Thoracic aorta (tissue), 2 donors: ENCODE measurements at regions not wholly inside any gene's neighbourhood (a gene's known extent, or its start where the extent isn't known, plus 50 kb on each side); places are given as distances from the start of the nearest gene placed in this dataset.

Source experiments
- ATAC-seq: fragments of 150-250 bp; one replicate; pipeline ENCODE4 v1.8.0; 2017; ENCODE audit warnings: low read depth; ENCODE audit not compliant: insufficient number of reproducible peaks, low FRiP score
- DNase-seq: peaks from one replicate; pipeline ENCODE4 v3.0.0-alpha.2; 2020; ENCODE audit warnings: low spot score
- H3K27ac ChIP-seq, 2 donors: fragments of 200-600 bp; sonication (generic); 1 replicate in 1 of 2; 2 replicates in 1 of 2; pipeline ENCODE4 v1.5.1; 2016; ENCODE audit warnings: mild to moderate bottlenecking in 2 of 2, moderate library complexity in 2 of 2
- H3K27me3 ChIP-seq: fragments of 200-600 bp; sonication (generic); replicated peaks from 2 replicates; pipeline ENCODE4 v1.6.0; 2016; ENCODE audit warnings: mild to moderate bottlenecking; ENCODE audit not compliant: insufficient read depth
- H3K36me3 ChIP-seq: fragments of 200-600 bp; sonication (generic); one replicate; pipeline ENCODE4 v1.5.1; 2016
- H3K4me1 ChIP-seq, 2 donors: fragments of 200-600 bp; sonication (generic); 1 replicate in 1 of 2; 2 replicates in 1 of 2; pipeline versions ENCODE4 v1.5.1 to v1.6.0; 2016; ENCODE audit warnings: low read depth in 2 of 2, mild to moderate bottlenecking in 1 of 2; ENCODE audit not compliant: control insufficient read depth in 1 of 2
- H3K4me3 ChIP-seq: fragments of 200-600 bp; sonication (generic); 2 replicates; pipeline ENCODE4 v1.5.1; 2016; ENCODE audit warnings: mild to moderate bottlenecking
- H3K9me3 ChIP-seq: fragments of 200-600 bp; sonication (generic); 2 replicates; pipeline ENCODE4 v1.5.1; 2016
- TF ChIP-seq, protein P1 (sequence below): fragments of 200-600 bp; sonication (generic); IDR thresholded peaks from one replicate; pipeline ENCODE4 v1.5.1; 2019; ENCODE audit warnings: antibody characterized with exemption

DNA sequence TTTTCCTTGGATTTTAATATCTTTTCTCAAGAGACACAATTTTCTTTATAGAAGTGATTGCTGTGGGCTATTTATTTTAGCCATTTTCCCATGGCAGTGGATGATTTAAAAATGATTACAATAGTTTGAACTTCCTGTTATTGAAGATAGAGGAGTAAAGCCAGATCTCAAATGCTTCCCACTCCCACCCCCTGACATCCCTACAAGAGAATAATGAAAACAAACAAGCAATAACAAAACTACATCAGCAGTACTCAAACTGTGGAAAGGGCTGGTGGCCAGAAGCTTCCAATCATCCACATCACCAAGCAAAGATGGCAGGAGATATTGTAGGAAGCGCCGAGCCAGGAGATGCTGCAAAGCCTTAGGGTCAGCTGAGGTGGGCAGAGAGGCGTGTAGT lies 831.1 kb upstream of the NR2F2 start:
- H3K27me3 ChIP-seq: no peaks in the 10 kb centered on the region

DNA sequence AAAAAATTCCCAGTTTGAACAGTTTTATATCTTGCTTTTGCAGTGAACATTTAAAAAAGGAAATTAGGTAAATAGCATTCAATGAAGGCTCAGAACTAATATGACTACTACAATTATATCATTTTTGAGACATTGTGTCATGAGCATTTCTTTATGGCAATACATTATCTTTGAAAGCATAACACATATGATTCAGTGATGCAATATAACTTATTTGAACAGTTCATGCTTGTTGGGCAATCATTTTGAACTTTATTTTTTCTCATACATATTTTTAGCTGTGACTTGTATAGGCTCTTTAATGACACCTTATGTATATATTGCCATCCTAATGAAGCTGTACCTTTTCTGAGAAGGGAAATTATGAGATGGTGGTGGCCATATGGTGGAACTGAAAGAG lies 828.6 kb upstream of the NR2F2 start:
- TF ChIP-seq, protein P1, sequence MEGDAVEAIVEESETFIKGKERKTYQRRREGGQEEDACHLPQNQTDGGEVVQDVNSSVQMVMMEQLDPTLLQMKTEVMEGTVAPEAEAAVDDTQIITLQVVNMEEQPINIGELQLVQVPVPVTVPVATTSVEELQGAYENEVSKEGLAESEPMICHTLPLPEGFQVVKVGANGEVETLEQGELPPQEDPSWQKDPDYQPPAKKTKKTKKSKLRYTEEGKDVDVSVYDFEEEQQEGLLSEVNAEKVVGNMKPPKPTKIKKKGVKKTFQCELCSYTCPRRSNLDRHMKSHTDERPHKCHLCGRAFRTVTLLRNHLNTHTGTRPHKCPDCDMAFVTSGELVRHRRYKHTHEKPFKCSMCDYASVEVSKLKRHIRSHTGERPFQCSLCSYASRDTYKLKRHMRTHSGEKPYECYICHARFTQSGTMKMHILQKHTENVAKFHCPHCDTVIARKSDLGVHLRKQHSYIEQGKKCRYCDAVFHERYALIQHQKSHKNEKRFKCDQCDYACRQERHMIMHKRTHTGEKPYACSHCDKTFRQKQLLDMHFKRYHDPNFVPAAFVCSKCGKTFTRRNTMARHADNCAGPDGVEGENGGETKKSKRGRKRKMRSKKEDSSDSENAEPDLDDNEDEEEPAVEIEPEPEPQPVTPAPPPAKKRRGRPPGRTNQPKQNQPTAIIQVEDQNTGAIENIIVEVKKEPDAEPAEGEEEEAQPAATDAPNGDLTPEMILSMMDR: no peak
- DNase-seq: no peak
- H3K36me3 ChIP-seq: no peaks in the 10 kb centered on the region
- peaks cover 0 to 16% of the 10 kb centered on the region in 2 donors for H3K4me1 ChIP-seq
- no peaks in the 10 kb centered on the region for H3K9me3 ChIP-seq
- no peak for ATAC-seq
- H3K27ac ChIP-seq: no peak overlapping the region
- H3K4me3 ChIP-seq: no peak overlapping the region
- no peaks in the 10 kb centered on the region for H3K27me3 ChIP-seq

More for the DNA sequence above, 831.1 kb upstream of the NR2F2 start:
- no peaks in the 10 kb centered on the region for H3K9me3 ChIP-seq
- H3K36me3 ChIP-seq: no peaks in the 10 kb centered on the region
- TF ChIP-seq, protein P1: no peak
- peaks cover 3 to 29% of the 10 kb centered on the region in 2 donors for H3K4me1 ChIP-seq
- no peak for ATAC-seq
- H3K27ac ChIP-seq: no peak overlapping the region
- H3K4me3 ChIP-seq: no peak overlapping the region
- DNase-seq: no peak

DNA sequence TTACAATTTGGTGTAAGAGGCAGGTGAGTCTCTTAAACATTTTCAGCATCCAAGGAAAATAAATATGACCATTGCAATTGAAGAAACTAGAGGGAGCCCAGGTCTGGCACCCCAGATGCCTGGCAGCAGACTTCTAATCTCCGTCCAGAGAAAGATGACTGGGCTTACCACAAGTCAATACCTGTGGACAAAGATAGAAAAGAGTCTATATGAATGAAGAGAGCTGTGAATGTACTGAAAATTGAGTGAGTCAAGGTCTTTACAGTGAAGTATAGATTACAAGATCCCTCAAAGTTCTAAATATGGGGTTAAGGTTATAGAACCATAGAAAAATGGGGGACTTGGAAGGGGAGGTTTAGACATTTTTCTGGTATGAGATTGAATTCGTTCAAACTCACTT lies 827.4 kb upstream of the NR2F2 start:
- H3K36me3 ChIP-seq: no peaks in the 10 kb centered on the region
- H3K4me3 ChIP-seq: no peak overlapping the region
- ATAC-seq: no peak
- peaks cover 0 to 16% of the 10 kb centered on the region in 2 donors for H3K4me1 ChIP-seq
- no peak overlapping the region for H3K27ac ChIP-seq
- TF ChIP-seq, protein P1: no peak
- no peaks in the 10 kb centered on the region for H3K9me3 ChIP-seq
- no peak for DNase-seq
- H3K27me3 ChIP-seq: no peaks in the 10 kb centered on the region

DNA sequence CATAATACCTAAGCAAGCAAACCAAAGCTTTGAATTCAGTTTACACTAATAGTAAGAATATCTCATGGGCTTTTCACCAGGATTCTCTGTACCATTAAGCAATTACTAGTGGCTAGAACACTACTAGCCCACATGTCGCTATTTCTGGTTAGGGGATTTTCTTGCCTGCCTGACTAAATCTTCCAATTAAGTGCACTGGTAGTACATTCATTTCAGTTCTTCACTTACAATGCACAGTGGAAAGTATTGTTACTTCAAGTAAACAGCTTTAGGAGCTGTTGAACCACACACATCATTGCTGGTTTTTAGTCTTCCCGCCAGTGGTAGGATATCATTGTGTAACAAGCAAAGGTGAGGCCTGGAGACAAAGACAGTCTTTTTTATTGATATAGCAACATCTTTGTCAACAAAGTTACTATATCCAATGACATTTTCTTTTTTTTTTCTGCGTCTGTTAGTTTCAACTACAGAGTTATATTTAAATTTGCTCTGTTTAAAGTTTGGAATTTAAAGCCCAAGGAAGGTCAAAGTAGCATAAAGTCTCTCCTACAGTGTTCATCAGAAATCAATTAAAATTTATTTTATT lies 826.8 kb upstream of the NR2F2 start:
- H3K4me3 ChIP-seq: no peak overlapping the region
- no peaks in the 10 kb centered on the region for H3K36me3 ChIP-seq
- no peaks in the 10 kb centered on the region for H3K9me3 ChIP-seq
- H3K27me3 ChIP-seq: no peaks in the 10 kb centered on the region
- H3K27ac ChIP-seq: no peak overlapping the region
- TF ChIP-seq, protein P1: no peak
- peaks cover 0 to 15% of the 10 kb centered on the region in 2 donors for H3K4me1 ChIP-seq
- DNase-seq (no peak), ATAC-seq (no peak)

DNA sequence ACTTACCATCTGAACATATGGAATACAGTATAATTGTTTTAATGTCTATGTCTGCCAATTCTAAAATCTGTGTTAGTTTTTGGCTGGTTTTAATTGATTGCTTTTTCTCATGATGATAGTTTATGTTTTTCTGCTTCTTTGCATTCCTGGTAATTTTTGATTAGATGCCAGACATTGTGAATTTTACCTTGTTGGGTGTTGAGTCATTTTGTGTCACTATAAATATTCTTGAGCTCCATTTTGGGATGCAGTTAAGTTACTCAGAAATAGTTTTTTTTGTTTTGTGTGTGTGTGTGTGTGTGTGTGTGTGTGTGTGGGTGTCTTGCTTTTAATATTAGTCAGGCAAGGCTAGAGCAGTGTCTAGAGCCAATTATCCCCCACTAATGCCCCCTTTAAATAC lies 818.8 kb upstream of the NR2F2 start:
- Histone ChIP-seq H3K9me3 (no peaks in the 10 kb centered on the region), H3K36me3 (no peaks in the 10 kb centered on the region), H3K27ac (no peak overlapping the region), H3K4me1 (no peaks in the 10 kb centered on the region), H3K27me3 (no peaks in the 10 kb centered on the region), H3K4me3 (no peak overlapping the region)
- ATAC-seq (no peak), DNase-seq (no peak)
- TF ChIP-seq, protein P1: no peak
